BLaER1 treated with 17β-estradiol and CSF1 and Interleukin-3, amounts not matched to agents 10 nM and 100 nM (cell line): ENCODE measurements at regions not wholly inside any gene's neighbourhood (a gene's known extent, or its start where the extent isn't known, plus 50 kb on each side); places are given as distances from the start of the nearest gene placed in this dataset.

Experiments
- H3K27ac ChIP-seq, 11 experiments: shearing (Covaris generic); formaldehyde crosslinking; 2 replicates each; pipeline ENCODE4 v1.8.1; 2022
- H3K27me3 ChIP-seq, 11 experiments: shearing (Covaris generic); formaldehyde crosslinking; 2 replicates each; pipeline ENCODE4 v1.8.1; 2022
- H3K36me3 ChIP-seq, 11 experiments: shearing (Covaris generic); formaldehyde crosslinking; 2 replicates each; pipeline ENCODE4 v1.8.1; 2022
- H3K4me1 ChIP-seq, 10 experiments: shearing (Covaris generic); formaldehyde crosslinking; 2 replicates each; pipeline ENCODE4 v1.8.1; 2022
- H3K4me2 ChIP-seq, 11 experiments: shearing (Covaris generic); formaldehyde crosslinking; 2 replicates each; pipeline ENCODE4 v1.8.1; 2022
- H3K4me3 ChIP-seq, 10 experiments: shearing (Covaris generic); formaldehyde crosslinking; 2 replicates each; pipeline ENCODE4 v1.8.1; 2022
- H3K9ac ChIP-seq, 11 experiments: shearing (Covaris generic); formaldehyde crosslinking; 2 replicates each; pipeline ENCODE4 v1.8.1; 2022
- H3K9me3 ChIP-seq, 11 experiments: shearing (Covaris generic); formaldehyde crosslinking; replicated peaks in 1 of 11; 2 replicates each; pipeline ENCODE4 v1.8.1; 2022
- H4K20me1 ChIP-seq, 11 experiments: shearing (Covaris generic); formaldehyde crosslinking; 2 replicates each; pipeline ENCODE4 v1.8.1; 2022
- Cebpa-rat ChIP-seq, 11 experiments: shearing (Covaris generic); IDR thresholded peaks; 2 replicates each; pipeline ENCODE4 v1.8.1; 2022

DNA sequence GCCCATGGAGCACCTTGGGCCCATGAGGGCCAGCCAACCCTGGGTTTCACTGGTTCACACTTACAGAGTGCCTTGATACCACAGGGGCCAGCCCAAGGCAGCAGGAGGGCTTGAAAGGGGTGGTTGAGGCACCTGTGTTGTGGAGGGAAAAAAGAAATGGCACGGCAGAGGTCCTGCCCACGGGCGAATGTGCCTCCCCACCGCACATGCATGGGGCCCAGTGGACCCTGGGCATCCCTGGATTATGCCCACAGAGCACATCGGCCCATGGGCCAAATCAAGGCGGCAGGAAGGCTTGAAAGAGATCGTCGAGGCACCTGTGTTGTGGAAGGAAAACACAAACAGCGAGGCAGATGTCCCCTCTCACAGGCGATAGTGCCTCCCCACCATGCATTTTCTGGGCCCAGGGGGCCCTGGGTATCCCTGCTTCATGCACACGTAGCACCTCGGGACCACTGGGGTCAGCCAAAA is 378.1 kb downstream of the ALG10 start:
- Histone ChIP-seq H4K20me1 (0 out of 22 replicates have a peak, but pooled peaks cover 0 to 4% (median 0%) of the 10 kb centered on the region in 11 experiments), H3K9me3 (peaks cover 47 to 94% (median 60%) of the 10 kb centered on the region in 11 experiments), H3K27me3 (no peaks in the 10 kb centered on the region), H3K4me2 (no peak overlapping the region), H3K4me1 (peaks cover 0 to 47% (median 28%) of the 10 kb centered on the region in 10 experiments; a peak in 15 of 20 replicates), H3K36me3 (no peaks in the 10 kb centered on the region), H3K9ac (no peak overlapping the region), H3K27ac (no peak overlapping the region), H3K4me3 (no peak overlapping the region)
- no peak for TF ChIP-seq Cebpa-rat (IDR thresholded peaks at IDR 0.05)

- H3K27me3 ChIP-seq, result no peaks in the 10 kb centered on the region
- peaks cover 0 to 40% (median 27%) of the 10 kb centered on the region in 10 experiments; a peak in 15 of 20 replicates for H3K4me1 ChIP-seq
- peak overlapping the region in 4 of 11 experiments; percentile 11 to 32 (median 26); a peak in 5 of 22 replicates for H3K4me2 ChIP-seq
- H3K4me3 ChIP-seq, result no peak overlapping the region
- H3K27ac ChIP-seq, result no peak overlapping the region
- H3K9ac ChIP-seq, result no peak overlapping the region
- H3K9me3 ChIP-seq, result peaks cover 53 to 94% (median 67%) of the 10 kb centered on the region in 11 experiments
- TF ChIP-seq Cebpa-rat (IDR thresholded peaks at IDR 0.05), result no peak
- no peaks in the 10 kb centered on the region for H3K36me3 ChIP-seq
- H4K20me1 ChIP-seq, result 0 out of 22 replicates have a peak, but pooled peaks cover 0 to 4% (median 0%) of the 10 kb centered on the region in 11 experiments
Observed at GRCh38 chr12:34400986-34401658, 378.8 kb downstream of the ALG10 start.

GRCh38 chr12:34401659-34402227 is 379.4 kb downstream of the ALG10 start:
- Histone ChIP-seq H3K9ac (no peak overlapping the region), H4K20me1 (0 out of 22 replicates have a peak, but pooled peaks cover 0 to 4% (median 0%) of the 10 kb centered on the region in 11 experiments), H3K4me2 (peak overlapping the region in 4 of 11 experiments; percentile 11 to 32 (median 26); a peak in 5 of 22 replicates), H3K9me3 (peaks cover 59 to 97% (median 73%) of the 10 kb centered on the region in 11 experiments), H3K4me1 (peaks cover 0 to 34% (median 22%) of the 10 kb centered on the region in 10 experiments; a peak in 15 of 20 replicates), H3K4me3 (no peak overlapping the region), H3K27me3 (no peaks in the 10 kb centered on the region), H3K27ac (no peak overlapping the region), H3K36me3 (no peaks in the 10 kb centered on the region)
- no peak for TF ChIP-seq Cebpa-rat (IDR thresholded peaks at IDR 0.05)

DNA sequence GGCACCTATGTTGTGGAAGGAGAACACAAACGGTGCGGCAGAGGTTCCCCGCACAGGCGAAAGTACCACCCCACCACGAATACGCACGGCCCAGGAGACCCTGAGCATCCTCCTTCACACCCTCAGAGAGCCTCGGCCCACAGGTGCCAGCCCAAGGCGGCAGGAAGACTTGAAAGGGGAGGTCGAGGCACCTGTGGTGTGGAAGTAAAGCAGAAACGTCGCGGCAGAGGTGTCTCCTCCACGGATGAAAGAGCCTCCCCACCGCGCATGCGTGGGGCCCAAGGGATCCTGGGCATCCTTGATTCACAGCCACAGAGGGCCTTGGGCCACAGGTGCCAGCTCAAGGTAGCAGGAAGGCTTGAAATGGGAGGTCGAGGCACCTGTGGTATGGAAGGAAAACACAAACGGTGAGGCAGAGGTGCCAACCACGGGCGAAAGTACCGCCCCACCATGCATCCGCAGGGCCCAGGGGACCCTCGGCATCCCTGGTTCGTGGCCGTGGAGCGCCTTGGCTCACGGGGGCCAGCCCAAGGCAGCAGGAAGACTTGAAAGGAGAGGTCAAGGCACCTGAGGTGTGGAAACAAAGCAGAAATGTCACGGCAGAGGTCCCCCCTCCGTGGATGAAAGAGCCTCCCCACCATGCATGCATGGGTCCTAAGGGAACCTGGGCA is 380.1 kb downstream of the ALG10 start:
- Histone ChIP-seq H4K20me1 (no peaks in the 10 kb centered on the region), H3K4me2 (no peak overlapping the region)
- no peak for TF ChIP-seq Cebpa-rat (IDR thresholded peaks at IDR 0.05)

DNA sequence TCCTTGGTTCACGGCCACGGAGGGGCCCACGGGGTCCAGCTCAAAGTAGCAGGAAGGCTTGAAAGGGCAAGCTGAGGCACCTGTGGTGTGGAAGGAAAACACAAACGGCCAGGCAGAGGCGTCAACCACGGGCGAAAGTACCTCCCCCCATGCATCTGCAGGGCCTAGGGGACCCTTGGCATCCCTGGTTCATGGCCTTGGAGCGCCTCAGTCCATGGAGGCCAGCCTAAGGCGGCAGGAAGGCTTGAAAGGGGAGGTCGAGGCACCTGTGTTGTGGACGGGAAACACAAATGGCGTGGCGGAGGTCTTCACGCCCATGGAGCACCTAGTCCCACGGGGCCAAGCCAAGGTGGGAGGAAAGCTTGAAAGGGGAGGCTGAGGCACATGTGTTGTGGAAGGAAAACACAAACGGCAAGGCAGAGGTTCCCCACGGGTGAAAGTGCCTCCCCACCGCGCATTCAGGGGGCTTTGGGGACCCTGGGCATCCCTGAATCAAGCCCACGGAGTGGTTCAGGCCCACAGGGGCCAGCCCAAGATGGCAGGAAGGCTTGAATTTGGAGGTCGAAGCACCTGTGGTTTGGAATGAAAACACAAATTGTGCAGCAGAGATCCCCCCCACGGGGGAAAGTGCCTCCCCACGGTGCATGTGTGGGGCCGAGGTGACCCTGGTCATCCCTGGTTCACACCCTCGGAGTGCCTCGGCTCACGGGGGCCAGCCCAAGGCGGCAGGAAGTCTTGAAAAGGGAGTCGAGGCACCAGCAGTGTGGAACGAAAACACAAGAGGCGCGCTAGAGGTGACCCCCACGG is 380.8 kb downstream of the ALG10 start:
- H3K36me3 ChIP-seq, result no peaks in the 10 kb centered on the region
- no peaks in the 10 kb centered on the region for H4K20me1 ChIP-seq
- H3K27ac ChIP-seq, result no peak overlapping the region
- no peak overlapping the region; a peak in 1 of 20 replicates for H3K4me3 ChIP-seq
- no peak for TF ChIP-seq Cebpa-rat (IDR thresholded peaks at IDR 0.05)
- peaks cover 0 to 21% (median 8%) of the 10 kb centered on the region in 10 experiments; a peak in 11 of 20 replicates for H3K4me1 ChIP-seq
- H3K9ac ChIP-seq, result no peak overlapping the region
- no peaks in the 10 kb centered on the region for H3K27me3 ChIP-seq
- no peak overlapping the region for H3K4me2 ChIP-seq
- H3K9me3 ChIP-seq, result peaks cover 73 to 100% (median 87%) of the 10 kb centered on the region in 11 experiments

More for the DNA sequence above, 380.1 kb downstream of the ALG10 start:
- no peaks in the 10 kb centered on the region for H3K36me3 ChIP-seq
- peaks cover 65 to 100% (median 79%) of the 10 kb centered on the region in 11 experiments for H3K9me3 ChIP-seq
- no peak overlapping the region for H3K9ac ChIP-seq
- H3K27me3 ChIP-seq, result no peaks in the 10 kb centered on the region
- no peak overlapping the region; a peak in 1 of 20 replicates for H3K4me3 ChIP-seq
- peaks cover 0 to 28% (median 16%) of the 10 kb centered on the region in 10 experiments; a peak in 14 of 20 replicates for H3K4me1 ChIP-seq
- H3K27ac ChIP-seq, result no peak overlapping the region

DNA sequence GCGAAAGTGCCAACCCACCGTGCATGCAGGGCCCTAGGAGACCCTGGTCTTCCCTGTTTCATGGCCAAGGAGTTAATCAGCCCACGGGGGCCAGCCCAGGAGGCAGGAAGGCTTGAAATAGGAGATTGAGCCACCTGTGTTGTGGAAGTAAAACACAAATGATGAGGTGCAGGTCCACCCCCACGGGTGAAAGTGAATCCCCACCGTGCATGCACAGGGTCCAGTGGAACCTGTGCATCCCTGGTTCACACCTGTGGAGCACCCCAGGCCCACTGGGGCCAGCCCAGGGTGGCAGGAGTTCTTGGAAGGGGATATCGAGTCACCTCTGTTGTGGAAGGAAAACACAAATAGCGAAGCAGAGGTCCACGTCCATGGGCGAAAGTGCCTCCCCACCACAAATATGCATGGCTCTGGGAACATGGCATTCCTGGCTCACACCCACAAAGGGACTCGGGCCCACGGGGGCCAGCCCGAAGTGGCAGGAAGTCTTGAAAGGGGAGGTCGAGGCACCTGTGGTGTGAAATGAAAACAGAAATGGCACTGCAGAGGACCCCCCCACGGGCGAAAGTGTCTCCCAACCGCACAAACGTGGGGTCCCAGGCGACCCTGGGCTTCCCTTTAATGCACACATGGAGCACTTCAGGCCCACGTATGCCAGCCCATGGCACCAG is 381.5 kb downstream of the ALG10 start:
- Histone ChIP-seq H3K4me1 (peaks cover 0 to 13% (median 3%) of the 10 kb centered on the region in 10 experiments; a peak in 6 of 20 replicates), H3K27ac (no peak overlapping the region), H3K4me3 (no peak overlapping the region), H3K9ac (no peak overlapping the region), H4K20me1 (no peaks in the 10 kb centered on the region), H3K4me2 (no peak overlapping the region), H3K9me3 (peaks cover 80 to 100% (median 93%) of the 10 kb centered on the region in 11 experiments), H3K27me3 (no peaks in the 10 kb centered on the region), H3K36me3 (no peaks in the 10 kb centered on the region)
- TF ChIP-seq Cebpa-rat (IDR thresholded peaks at IDR 0.05), result no peak

DNA sequence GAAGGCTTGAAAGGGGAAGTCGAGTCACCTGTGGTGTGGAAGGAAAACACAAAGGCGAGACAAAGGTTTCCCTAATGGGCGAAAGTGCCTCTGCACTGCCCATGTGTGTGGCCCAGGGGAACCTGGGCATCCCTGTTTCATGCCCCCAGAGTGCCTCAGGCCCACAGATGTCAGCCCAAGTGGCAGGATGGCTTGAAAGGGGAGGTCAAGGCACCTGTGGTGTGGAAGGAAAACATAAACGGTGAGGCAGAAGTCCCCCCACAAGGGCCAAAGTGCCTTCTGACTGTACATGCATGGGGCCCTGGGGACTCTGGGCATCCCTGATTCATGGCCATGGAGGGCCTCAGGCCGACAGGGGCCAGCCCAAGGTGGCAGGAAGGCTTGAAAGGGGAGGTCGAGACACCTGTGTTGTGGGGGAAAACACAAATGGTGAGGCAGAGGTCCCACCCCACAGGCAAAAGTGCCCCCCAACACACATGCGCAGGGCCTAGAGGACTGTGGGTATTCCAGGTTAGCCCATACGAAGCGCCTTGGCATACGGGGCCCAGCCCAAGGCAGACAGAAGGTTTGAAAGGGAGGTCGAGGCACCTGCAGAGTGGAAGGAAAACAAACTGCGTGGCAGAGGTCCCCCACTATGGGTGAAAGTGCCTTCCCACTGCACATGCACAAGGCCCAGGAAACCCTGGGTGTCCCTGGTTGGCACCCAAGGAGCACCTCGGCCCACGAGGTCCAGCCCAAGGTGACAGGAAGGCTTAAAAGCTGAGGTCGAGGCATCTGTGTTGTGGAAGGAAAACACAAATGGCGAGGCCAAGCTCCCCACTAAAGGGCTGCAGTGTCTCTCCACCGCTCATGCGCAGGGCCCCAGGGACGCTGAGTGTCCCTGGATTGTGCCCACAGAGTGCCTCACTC is 382.3 kb downstream of the ALG10 start:
- no peak overlapping the region for H3K9ac ChIP-seq
- no peak for TF ChIP-seq Cebpa-rat (IDR thresholded peaks at IDR 0.05)
- H3K4me1 ChIP-seq, result peaks cover 0 to 13% (median 3%) of the 10 kb centered on the region in 10 experiments; a peak in 6 of 20 replicates
- H3K4me2 ChIP-seq, result no peak overlapping the region
- no peak overlapping the region for H3K27ac ChIP-seq
- peaks cover 88 to 100% (median 94%) of the 10 kb centered on the region in 11 experiments for H3K9me3 ChIP-seq
- H3K4me3 ChIP-seq, result no peak overlapping the region
- H4K20me1 ChIP-seq, result no peaks in the 10 kb centered on the region
- no peaks in the 10 kb centered on the region for H3K36me3 ChIP-seq
- H3K27me3 ChIP-seq, result no peaks in the 10 kb centered on the region
